Muscle layer of colon (tissue), 2 donors: ENCODE measurements at regions not wholly inside any gene's neighbourhood (a gene's known extent, or its start where the extent isn't known, plus 50 kb on each side); places are given as distances from the start of the nearest gene placed in this dataset.

Source experiments
- H3K27ac ChIP-seq: one replicate; pipeline ENCODE4 v1.7.0; 2013; ENCODE audit warnings: low read depth, mild to moderate bottlenecking, low read length, moderate library complexity
- H3K27me3 ChIP-seq, 2 donors: one replicate each; pipeline ENCODE4 v1.7.0; 2013; ENCODE audit warnings: low read length in 2 of 2, mild to moderate bottlenecking in 2 of 2; ENCODE audit not compliant: insufficient read depth in 2 of 2, control insufficient read depth in 1 of 2
- H3K36me3 ChIP-seq: one replicate; pipeline ENCODE4 v1.7.0; 2013; ENCODE audit warnings: mild to moderate bottlenecking, low read length; ENCODE audit not compliant: insufficient read depth
- H3K4me1 ChIP-seq: one replicate; pipeline ENCODE4 v1.7.0; 2013; ENCODE audit warnings: mild to moderate bottlenecking, low read length; ENCODE audit not compliant: insufficient read depth
- H3K4me3 ChIP-seq, 2 donors: one replicate each; pipeline ENCODE4 v1.7.0; 2013; ENCODE audit warnings: low read length in 2 of 2, low read depth in 1 of 2, mild to moderate bottlenecking in 1 of 2, moderate library complexity in 1 of 2
- H3K9ac ChIP-seq: one replicate; pipeline ENCODE4 v1.7.0; 2013; ENCODE audit warnings: low read length
- H3K9me3 ChIP-seq: one replicate; pipeline ENCODE4 v1.7.0; 2013; ENCODE audit warnings: mild to moderate bottlenecking, low read length
- donor health status: abdominal sarcoma.
- donor health status: Adenocarcinoma of cecum.

DNA sequence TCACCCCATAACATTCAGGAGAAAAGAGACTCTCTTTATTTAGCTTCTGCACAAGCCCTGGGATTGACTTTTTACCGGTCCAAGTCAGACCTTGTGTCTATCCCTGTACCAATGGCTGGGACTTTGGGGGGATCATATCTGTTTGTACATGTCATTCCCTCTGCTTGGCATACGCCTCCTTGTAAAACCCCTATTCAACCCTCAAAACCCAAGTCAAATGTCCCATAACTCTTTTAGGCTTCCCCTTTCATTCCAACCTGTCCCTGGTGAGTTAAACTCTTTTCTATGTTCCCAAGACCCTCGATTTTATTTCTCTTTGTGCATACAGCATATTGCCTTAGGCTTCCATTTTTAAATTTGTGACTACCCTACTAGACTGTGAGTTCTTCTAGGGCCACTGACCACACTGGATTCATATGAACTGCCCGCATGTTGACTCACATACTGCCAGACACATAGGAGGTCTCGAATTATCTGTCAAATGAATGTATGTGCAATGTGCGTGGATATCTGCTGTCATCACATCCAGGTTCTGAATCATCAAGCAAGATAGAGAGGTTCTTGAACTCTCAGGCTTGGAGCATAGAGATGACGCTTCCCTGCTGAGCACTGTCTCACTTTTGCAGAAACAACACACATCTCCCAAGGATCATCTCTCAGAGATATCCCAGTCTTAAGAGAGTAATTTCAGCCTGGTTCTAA is 548.6 kb upstream of the TBX3 start:
- H3K4me3 ChIP-seq, result no peak overlapping the region

DNA sequence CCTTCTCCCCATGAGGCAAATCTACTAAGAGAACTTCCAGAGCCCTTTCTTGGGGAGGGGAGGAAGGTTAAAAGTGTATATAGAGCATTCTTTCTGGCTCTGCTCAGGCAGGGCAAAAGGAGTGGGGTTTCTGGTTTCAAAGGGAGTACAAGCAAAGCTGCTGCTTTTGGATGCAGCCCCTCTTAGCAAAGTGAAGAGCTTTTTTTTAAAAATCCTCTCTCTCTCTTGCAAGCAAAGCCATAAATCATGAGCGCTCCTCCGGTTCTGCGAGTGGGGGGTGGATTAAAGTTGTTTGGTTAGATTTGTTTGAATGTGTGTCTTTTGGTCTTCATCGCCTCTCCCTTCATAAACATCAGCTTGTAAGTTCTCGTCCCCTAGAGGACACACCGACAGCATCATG is 546.6 kb upstream of the TBX3 start:
- Histone ChIP-seq H3K36me3 (no peaks in the 10 kb centered on the region), H3K27ac (no peak overlapping the region), H3K4me1 (no peaks in the 10 kb centered on the region), H3K27me3 (no peaks in the 10 kb centered on the region), H3K4me3 (no peak overlapping the region), H3K9me3 (no peaks in the 10 kb centered on the region), H3K9ac (no peak overlapping the region)

More for the DNA sequence above, 548.6 kb upstream of the TBX3 start:
- Histone ChIP-seq H3K9me3 (no peaks in the 10 kb centered on the region), H3K27ac (no peak overlapping the region), H3K27me3 (no peaks in the 10 kb centered on the region), H3K36me3 (no peaks in the 10 kb centered on the region), H3K9ac (no peak overlapping the region), H3K4me1 (no peaks in the 10 kb centered on the region)

DNA sequence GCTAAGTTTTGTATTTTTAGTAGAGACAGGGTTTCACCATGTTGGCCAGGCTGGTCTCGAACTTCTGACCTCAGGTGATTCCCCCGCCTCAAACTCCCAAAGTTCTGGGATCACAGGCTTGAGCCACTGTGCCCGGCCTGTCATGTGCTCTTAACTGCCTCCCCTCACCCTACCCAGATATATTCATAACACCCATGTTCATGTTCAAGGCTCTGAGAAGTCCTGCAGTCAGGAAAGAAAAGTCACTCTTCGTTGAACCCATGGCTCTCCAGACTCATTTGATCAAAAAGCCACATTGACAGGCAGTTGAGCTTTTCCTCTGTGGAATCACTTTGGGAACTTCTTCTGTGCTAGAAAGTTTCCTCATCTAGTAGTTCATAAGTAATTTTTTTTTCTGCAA is 545.5 kb upstream of the TBX3 start:
- Histone ChIP-seq H3K27me3 (no peaks in the 10 kb centered on the region), H3K36me3 (no peaks in the 10 kb centered on the region), H3K4me1 (no peaks in the 10 kb centered on the region), H3K27ac (no peak overlapping the region), H3K9ac (no peak overlapping the region), H3K9me3 (no peaks in the 10 kb centered on the region), H3K4me3 (no peak overlapping the region)

DNA sequence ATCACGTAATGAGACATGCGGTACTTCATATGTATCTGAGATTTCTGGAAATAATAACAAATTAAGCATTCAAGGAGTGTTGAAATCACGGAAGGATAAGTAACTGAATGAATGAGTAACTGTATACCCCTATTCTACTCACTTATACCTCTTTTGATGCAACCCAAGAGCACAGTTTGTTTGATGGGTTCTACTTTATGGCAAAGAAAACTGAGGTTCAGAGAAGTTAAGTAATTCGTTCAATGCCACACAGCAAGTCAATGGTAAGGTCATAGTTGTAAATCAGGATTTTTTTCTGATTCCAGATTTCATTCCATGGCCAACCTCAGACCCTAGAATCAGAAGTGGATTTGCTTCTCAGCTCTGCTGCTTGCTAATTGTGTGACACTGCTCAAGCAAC is 544.5 kb upstream of the TBX3 start:
- Histone ChIP-seq H3K27me3 (no peaks in the 10 kb centered on the region), H3K4me1 (no peaks in the 10 kb centered on the region), H3K9ac (no peak overlapping the region), H3K27ac (no peak overlapping the region), H3K4me3 (no peak overlapping the region), H3K36me3 (no peaks in the 10 kb centered on the region), H3K9me3 (no peaks in the 10 kb centered on the region)

DNA sequence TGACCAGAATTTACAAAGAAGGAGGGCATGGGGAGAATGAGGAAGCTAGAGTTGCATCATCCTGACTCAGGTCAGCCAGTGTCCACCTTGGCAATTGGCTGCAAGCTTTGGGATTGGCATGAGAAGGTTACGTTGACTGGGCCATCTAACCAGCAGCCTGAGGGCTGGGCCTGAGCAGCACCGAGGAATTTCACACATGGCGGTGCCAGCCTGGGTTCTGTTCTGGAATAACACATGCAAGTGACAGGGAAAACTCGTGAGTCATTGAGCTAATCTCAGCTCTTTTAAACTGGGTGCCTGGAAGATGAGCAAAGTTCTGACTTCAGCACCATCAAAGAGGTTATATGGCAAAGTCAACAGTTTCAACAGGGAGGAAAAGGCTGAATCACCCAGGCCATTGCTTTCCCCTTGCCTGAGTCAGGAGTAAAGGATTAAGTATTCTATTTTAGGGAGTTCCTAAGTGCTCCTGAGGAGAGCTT is 543.2 kb upstream of the TBX3 start:
- Histone ChIP-seq H3K27ac (no peak overlapping the region), H3K36me3 (no peaks in the 10 kb centered on the region), H3K4me1 (no peaks in the 10 kb centered on the region), H3K9me3 (no peaks in the 10 kb centered on the region), H3K9ac (no peak overlapping the region), H3K27me3 (no peaks in the 10 kb centered on the region), H3K4me3 (no peak overlapping the region)

DNA sequence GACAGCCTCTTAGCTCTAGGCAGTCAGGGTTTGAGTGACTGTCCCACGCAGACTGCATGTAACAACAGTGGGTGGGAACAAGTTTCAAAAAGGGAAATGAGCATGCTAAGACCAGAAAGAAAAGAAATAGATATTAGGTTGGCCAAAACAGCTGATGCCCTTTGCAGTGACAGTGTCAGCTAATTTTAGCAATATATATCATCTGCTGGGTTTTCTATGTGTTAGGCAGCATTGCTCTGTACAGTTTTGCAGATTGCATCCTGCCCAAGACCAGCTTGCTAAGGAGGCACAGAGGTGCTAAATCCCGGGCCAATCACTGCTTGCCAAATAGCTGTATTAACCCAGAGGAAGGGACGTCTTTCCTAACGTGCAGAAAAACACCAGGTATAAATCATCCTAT is 541.9 kb upstream of the TBX3 start:
- Histone ChIP-seq H3K9me3 (no peaks in the 10 kb centered on the region), H3K27ac (no peak overlapping the region), H3K27me3 (no peaks in the 10 kb centered on the region), H3K36me3 (no peaks in the 10 kb centered on the region), H3K9ac (no peak overlapping the region), H3K4me3 (no peak overlapping the region), H3K4me1 (no peaks in the 10 kb centered on the region)

DNA sequence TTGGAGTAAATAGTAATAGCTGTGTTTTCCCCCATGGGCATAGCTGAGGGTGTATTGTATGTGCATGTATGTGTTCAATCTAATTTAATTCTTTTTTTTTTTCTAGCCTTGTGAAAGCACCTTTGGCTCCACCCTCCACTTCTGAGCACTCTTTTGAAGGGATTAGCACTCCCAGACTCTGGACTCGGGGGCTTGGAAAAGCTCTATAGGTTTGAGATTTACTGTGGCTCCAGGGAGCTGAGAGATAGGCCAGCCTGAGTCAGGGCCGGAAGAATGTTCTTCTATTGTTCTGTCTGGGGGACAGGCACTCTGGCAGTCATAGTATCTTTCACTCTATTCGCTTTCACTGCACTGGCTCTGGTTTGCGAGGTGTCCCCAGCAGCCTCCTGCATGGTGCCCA is 540.0 kb upstream of the TBX3 start:
- Histone ChIP-seq H3K36me3 (no peaks in the 10 kb centered on the region), H3K9me3 (no peaks in the 10 kb centered on the region), H3K27ac (no peak overlapping the region), H3K27me3 (no peaks in the 10 kb centered on the region), H3K4me1 (no peaks in the 10 kb centered on the region), H3K4me3 (no peak overlapping the region), H3K9ac (no peak overlapping the region)

DNA sequence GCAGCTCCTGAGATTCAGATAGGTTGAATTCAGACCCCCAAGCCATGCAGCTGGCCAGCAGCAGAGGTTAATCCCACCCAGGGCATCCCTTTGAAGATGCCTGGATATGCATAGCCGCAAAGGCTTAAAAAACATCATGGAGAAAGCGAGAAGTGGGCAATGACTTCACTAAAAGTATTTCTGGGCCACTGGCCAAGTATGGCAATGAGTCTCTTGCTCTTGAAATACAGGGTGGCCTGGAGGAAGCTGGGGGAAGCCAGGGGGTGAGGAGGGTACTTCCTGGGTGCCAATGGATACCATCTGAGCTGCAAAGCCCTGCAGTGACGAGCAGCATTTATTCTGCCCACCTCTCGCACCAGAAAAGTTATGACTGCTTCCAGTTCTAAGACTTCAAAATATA is 539.3 kb upstream of the TBX3 start:
- Histone ChIP-seq H3K9ac (no peak overlapping the region), H3K4me3 (no peak overlapping the region), H3K27me3 (no peaks in the 10 kb centered on the region), H3K27ac (no peak overlapping the region), H3K9me3 (no peaks in the 10 kb centered on the region), H3K4me1 (no peaks in the 10 kb centered on the region), H3K36me3 (no peaks in the 10 kb centered on the region)

DNA sequence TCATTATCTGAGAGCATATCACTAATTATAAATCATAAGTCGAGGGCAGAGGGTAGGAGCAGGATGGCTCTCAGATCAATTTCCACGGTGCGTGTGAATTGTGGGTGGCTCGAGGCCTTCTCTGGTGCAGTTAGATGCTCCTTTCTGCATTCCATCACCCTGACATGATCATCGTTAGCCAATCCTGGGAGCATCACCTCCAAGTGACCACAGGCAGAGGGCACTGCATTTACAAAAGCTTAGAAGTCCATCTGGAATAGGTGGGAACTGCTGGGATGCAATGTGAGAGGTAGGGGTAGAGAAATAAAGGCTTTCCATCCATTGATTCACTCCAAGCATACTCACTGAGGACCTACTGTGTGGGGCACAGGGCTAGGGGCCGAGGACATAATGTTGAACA is 538.2 kb upstream of the TBX3 start:
- Histone ChIP-seq H3K9ac (no peak overlapping the region), H3K4me1 (no peaks in the 10 kb centered on the region), H3K4me3 (no peak overlapping the region), H3K36me3 (no peaks in the 10 kb centered on the region), H3K27ac (no peak overlapping the region), H3K9me3 (no peaks in the 10 kb centered on the region), H3K27me3 (no peaks in the 10 kb centered on the region)

DNA sequence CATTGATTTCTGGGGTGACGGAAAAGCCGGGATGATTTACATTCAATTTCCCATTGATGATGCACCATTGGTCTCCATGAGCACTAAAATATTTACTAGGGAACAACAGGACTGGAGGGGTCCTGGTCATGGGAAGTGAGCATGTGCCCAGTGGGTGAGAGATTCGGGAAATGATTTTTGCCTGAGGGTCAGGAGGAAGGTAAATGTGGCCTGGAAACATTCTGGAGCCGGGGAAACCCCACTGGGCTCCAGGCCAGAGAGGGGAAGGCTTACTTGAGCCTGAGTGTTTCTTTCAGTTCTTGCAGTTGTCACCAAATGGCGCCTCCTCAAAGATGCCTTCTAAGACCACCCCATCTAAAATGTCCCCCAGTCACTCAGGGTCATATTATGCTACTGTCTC is 532.3 kb upstream of the TBX3 start:
- Histone ChIP-seq H3K4me3 (no peak overlapping the region), H3K4me1 (peaks cover 5% of the 10 kb centered on the region), H3K9me3 (no peaks in the 10 kb centered on the region), H3K9ac (no peak overlapping the region), H3K36me3 (no peaks in the 10 kb centered on the region), H3K27me3 (no peaks in the 10 kb centered on the region), H3K27ac (no peak overlapping the region)

DNA sequence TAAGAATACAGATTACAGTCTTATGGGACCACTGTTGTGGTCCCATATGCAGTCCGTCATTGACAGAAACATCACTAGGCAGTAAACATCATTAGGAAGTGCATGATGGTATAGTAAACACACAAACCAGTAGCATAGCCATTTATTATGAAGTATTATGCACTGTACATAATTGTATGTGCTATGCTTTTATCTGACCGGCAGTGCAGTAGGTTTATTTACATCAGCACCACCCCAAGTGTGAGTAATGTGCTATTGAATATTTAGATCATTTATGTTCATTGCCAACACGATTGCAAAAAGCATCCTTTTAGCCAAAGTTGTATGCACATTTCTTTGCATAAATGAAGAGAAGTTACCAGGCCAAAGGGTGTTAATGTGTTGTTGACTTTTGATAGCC is 531.6 kb upstream of the TBX3 start:
- H3K4me3 ChIP-seq, result no peak overlapping the region

DNA sequence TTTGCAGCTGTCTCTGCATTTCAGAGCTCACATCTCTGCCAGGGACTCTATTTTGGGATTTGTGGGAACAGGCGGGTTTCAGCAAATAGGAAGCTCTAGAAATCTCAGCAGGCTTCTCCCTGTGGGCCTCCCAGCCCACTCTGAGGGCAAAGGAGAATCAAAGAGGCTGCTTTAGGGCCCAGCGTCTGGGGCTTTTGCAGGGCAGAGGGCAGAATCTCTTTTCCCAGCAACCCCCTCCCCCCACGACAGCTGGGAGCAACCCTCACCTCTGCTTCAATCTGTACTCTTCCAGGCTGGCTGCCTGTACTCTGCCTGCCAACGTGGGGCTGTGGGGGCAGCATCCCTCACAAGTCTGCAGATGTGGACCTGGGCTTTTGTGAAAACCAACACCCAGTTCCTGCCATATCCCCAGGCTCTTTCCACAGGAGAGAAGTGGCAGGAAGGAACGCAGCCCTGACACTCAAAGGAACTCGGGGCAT is 529.6 kb upstream of the TBX3 start:
- H3K27ac ChIP-seq, result no peak overlapping the region

More for the DNA sequence above, 531.6 kb upstream of the TBX3 start:
- H3K9me3 ChIP-seq, result no peaks in the 10 kb centered on the region
- H3K27ac ChIP-seq, result no peak overlapping the region
- H3K27me3 ChIP-seq, result no peaks in the 10 kb centered on the region
- no peak overlapping the region for H3K9ac ChIP-seq
- H3K36me3 ChIP-seq, result no peaks in the 10 kb centered on the region
- peaks cover 13% of the 10 kb centered on the region for H3K4me1 ChIP-seq

More for the DNA sequence above, 529.6 kb upstream of the TBX3 start:
- Histone ChIP-seq H3K4me3 (no peak overlapping the region), H3K27me3 (no peaks in the 10 kb centered on the region), H3K9me3 (no peaks in the 10 kb centered on the region), H3K4me1 (peaks cover 29% of the 10 kb centered on the region), H3K36me3 (no peaks in the 10 kb centered on the region), H3K9ac (no peak overlapping the region)
